IgD-negative memory B cell (primary cell): ENCODE measurements at regions not wholly inside any gene's neighbourhood (a gene's known extent, or its start where the extent isn't known, plus 50 kb on each side); places are given as distances from the start of the nearest gene placed in this dataset.

ENCODE experiments used
- H3K27ac Mint-ChIP-seq, 3 donors: one replicate each; pipeline ENCODE4 v1.8.0; 2020 to 2022; ENCODE audit warnings: mild to moderate bottlenecking in 3 of 3, mixed read lengths in 3 of 3, moderate library complexity in 1 of 3
- H3K27me3 Mint-ChIP-seq: one replicate; pipeline ENCODE4 v1.8.0; 2021; ENCODE audit warnings: mixed read lengths
- H3K36me3 Mint-ChIP-seq: one replicate; pipeline ENCODE4 v1.8.0; 2020; ENCODE audit warnings: mild to moderate bottlenecking, mixed read lengths
- H3K4me1 Mint-ChIP-seq, 3 donors: one replicate each; pipeline ENCODE4 v1.8.0; 2020 to 2022; ENCODE audit warnings: mixed read lengths in 3 of 3, mild to moderate bottlenecking in 1 of 3
- H3K4me3 Mint-ChIP-seq, 4 donors: one replicate each; pipeline ENCODE4 v1.8.0; 2020 to 2022; ENCODE audit warnings: mild to moderate bottlenecking in 4 of 4, mixed read lengths in 4 of 4, moderate library complexity in 3 of 4
- H3K9me3 Mint-ChIP-seq, 3 donors: one replicate each; pipeline ENCODE4 v1.8.0; 2020 to 2021; ENCODE audit warnings: mixed read lengths in 3 of 3, mild to moderate bottlenecking in 1 of 3

GRCh38 chr4:126678618-126679017, 954.1 kb upstream of the INTU start:
- H3K9me3 Mint-ChIP-seq: peaks cover 0 to 2% (median 0%) of the 10 kb centered on the region in 3 donors
- no peaks in the 10 kb centered on the region for H3K27me3 Mint-ChIP-seq
- no peaks in the 10 kb centered on the region for H3K4me1 Mint-ChIP-seq
- H3K27ac Mint-ChIP-seq: no peak overlapping the region
- no peak overlapping the region for H3K4me3 Mint-ChIP-seq
- peaks cover 2% of the 10 kb centered on the region for H3K36me3 Mint-ChIP-seq

- Mint-ChIP-seq H3K27me3 (no peaks in the 10 kb centered on the region), H3K4me1 (no peaks in the 10 kb centered on the region), H3K36me3 (no peaks in the 10 kb centered on the region), H3K4me3 (no peak overlapping the region), H3K9me3 (no peaks in the 10 kb centered on the region), H3K27ac (no peak overlapping the region)
Observed at GRCh38 chr4:126679303-126679702, 953.5 kb upstream of the INTU start.

GRCh38 chr4:126682250-126682649, 950.5 kb upstream of the INTU start:
- Mint-ChIP-seq H3K27ac (no peak overlapping the region), H3K4me1 (no peaks in the 10 kb centered on the region), H3K36me3 (no peaks in the 10 kb centered on the region), H3K9me3 (no peaks in the 10 kb centered on the region), H3K27me3 (no peaks in the 10 kb centered on the region), H3K4me3 (no peak overlapping the region)

GRCh38 chr4:126686491-126686890, 946.3 kb upstream of the INTU start:
- peaks cover 0 to 1% (median 0%) of the 10 kb centered on the region in 3 donors for H3K9me3 Mint-ChIP-seq
- no peaks in the 10 kb centered on the region for H3K4me1 Mint-ChIP-seq
- no peaks in the 10 kb centered on the region for H3K27me3 Mint-ChIP-seq
- H3K27ac Mint-ChIP-seq: no peak overlapping the region
- no peak overlapping the region for H3K4me3 Mint-ChIP-seq
- H3K36me3 Mint-ChIP-seq: no peaks in the 10 kb centered on the region

- no peaks in the 10 kb centered on the region for H3K4me1 Mint-ChIP-seq
- no peaks in the 10 kb centered on the region for H3K27me3 Mint-ChIP-seq
- no peak overlapping the region for H3K4me3 Mint-ChIP-seq
- no peak overlapping the region for H3K27ac Mint-ChIP-seq
- peaks cover 0 to 1% (median 0%) of the 10 kb centered on the region in 3 donors for H3K9me3 Mint-ChIP-seq
- H3K36me3 Mint-ChIP-seq: no peaks in the 10 kb centered on the region
Observed at GRCh38 chr4:126687655-126688358, 945.0 kb upstream of the INTU start.

GRCh38 chr4:126691797-126692196, 941.0 kb upstream of the INTU start:
- Mint-ChIP-seq H3K4me1 (no peaks in the 10 kb centered on the region), H3K36me3 (no peaks in the 10 kb centered on the region), H3K27ac (no peak overlapping the region), H3K4me3 (no peak overlapping the region), H3K27me3 (no peaks in the 10 kb centered on the region), H3K9me3 (peaks cover 0 to 3% (median 1%) of the 10 kb centered on the region in 3 donors)

GRCh38 chr4:126697748-126698147, 935.0 kb upstream of the INTU start:
- Mint-ChIP-seq H3K9me3 (peaks cover 0 to 8% (median 7%) of the 10 kb centered on the region in 3 donors), H3K4me3 (no peak overlapping the region), H3K27me3 (no peaks in the 10 kb centered on the region), H3K27ac (no peak overlapping the region), H3K36me3 (no peaks in the 10 kb centered on the region), H3K4me1 (no peaks in the 10 kb centered on the region)

GRCh38 chr4:126698224-126698623, 934.5 kb upstream of the INTU start:
- H3K9me3 Mint-ChIP-seq: peaks cover 0 to 8% (median 7%) of the 10 kb centered on the region in 3 donors
- H3K27ac Mint-ChIP-seq: no peak overlapping the region
- H3K27me3 Mint-ChIP-seq: no peaks in the 10 kb centered on the region
- no peaks in the 10 kb centered on the region for H3K36me3 Mint-ChIP-seq
- H3K4me3 Mint-ChIP-seq: no peak overlapping the region
- no peaks in the 10 kb centered on the region for H3K4me1 Mint-ChIP-seq

- H3K36me3 Mint-ChIP-seq: no peaks in the 10 kb centered on the region
- H3K4me3 Mint-ChIP-seq: no peak overlapping the region
- H3K27me3 Mint-ChIP-seq: no peaks in the 10 kb centered on the region
- H3K27ac Mint-ChIP-seq: no peak overlapping the region
- H3K4me1 Mint-ChIP-seq: no peaks in the 10 kb centered on the region
- H3K9me3 Mint-ChIP-seq: peaks cover 0 to 12% (median 6%) of the 10 kb centered on the region in 3 donors
Observed at GRCh38 chr4:126701756-126702155, 931.0 kb upstream of the INTU start.

- H3K27ac Mint-ChIP-seq: no peak overlapping the region
- H3K9me3 Mint-ChIP-seq: peaks cover 0 to 12% (median 6%) of the 10 kb centered on the region in 3 donors
- H3K4me1 Mint-ChIP-seq: no peaks in the 10 kb centered on the region
- H3K4me3 Mint-ChIP-seq: no peak overlapping the region
- no peaks in the 10 kb centered on the region for H3K27me3 Mint-ChIP-seq
- H3K36me3 Mint-ChIP-seq: no peaks in the 10 kb centered on the region
Observed at GRCh38 chr4:126702747-126703146, 930.0 kb upstream of the INTU start.

GRCh38 chr4:126705266-126705665, 927.5 kb upstream of the INTU start:
- Mint-ChIP-seq H3K27me3 (no peaks in the 10 kb centered on the region), H3K4me3 (no peak overlapping the region), H3K27ac (no peak overlapping the region), H3K9me3 (peaks cover 0 to 4% (median 2%) of the 10 kb centered on the region in 3 donors), H3K4me1 (no peaks in the 10 kb centered on the region), H3K36me3 (no peaks in the 10 kb centered on the region)

GRCh38 chr4:126708716-126709115, 924.0 kb upstream of the INTU start:
- H3K4me3 Mint-ChIP-seq: no peak overlapping the region
- H3K36me3 Mint-ChIP-seq: no peaks in the 10 kb centered on the region
- no peaks in the 10 kb centered on the region for H3K4me1 Mint-ChIP-seq
- no peaks in the 10 kb centered on the region for H3K27me3 Mint-ChIP-seq
- peaks cover 0 to 4% (median 0%) of the 10 kb centered on the region in 3 donors for H3K9me3 Mint-ChIP-seq
- no peak overlapping the region for H3K27ac Mint-ChIP-seq

GRCh38 chr4:126710935-126711334, 921.8 kb upstream of the INTU start:
- H3K4me1 Mint-ChIP-seq: no peaks in the 10 kb centered on the region
- H3K9me3 Mint-ChIP-seq: peaks cover 1 to 3% (median 3%) of the 10 kb centered on the region in 3 donors
- H3K36me3 Mint-ChIP-seq: no peaks in the 10 kb centered on the region
- no peak overlapping the region for H3K27ac Mint-ChIP-seq
- no peak overlapping the region for H3K4me3 Mint-ChIP-seq
- no peaks in the 10 kb centered on the region for H3K27me3 Mint-ChIP-seq

- Mint-ChIP-seq H3K36me3 (no peaks in the 10 kb centered on the region), H3K4me3 (no peak overlapping the region), H3K27me3 (no peaks in the 10 kb centered on the region), H3K4me1 (no peaks in the 10 kb centered on the region), H3K9me3 (peaks cover 1 to 8% (median 5%) of the 10 kb centered on the region in 3 donors), H3K27ac (no peak overlapping the region)
Observed at GRCh38 chr4:126715067-126715466, 917.7 kb upstream of the INTU start.

- Mint-ChIP-seq H3K4me1 (no peaks in the 10 kb centered on the region), H3K36me3 (no peaks in the 10 kb centered on the region), H3K27me3 (no peaks in the 10 kb centered on the region), H3K27ac (no peak overlapping the region), H3K4me3 (no peak overlapping the region), H3K9me3 (peaks cover 1 to 8% (median 6%) of the 10 kb centered on the region in 3 donors)
Observed at GRCh38 chr4:126715681-126716080, 917.1 kb upstream of the INTU start.

- no peaks in the 10 kb centered on the region for H3K4me1 Mint-ChIP-seq
- H3K36me3 Mint-ChIP-seq: no peaks in the 10 kb centered on the region
- H3K9me3 Mint-ChIP-seq: peaks cover 1 to 8% (median 6%) of the 10 kb centered on the region in 3 donors
- no peaks in the 10 kb centered on the region for H3K27me3 Mint-ChIP-seq
- no peak overlapping the region for H3K27ac Mint-ChIP-seq
- H3K4me3 Mint-ChIP-seq: no peak overlapping the region
Observed at GRCh38 chr4:126718136-126718535, 914.6 kb upstream of the INTU start.
